Panc1 (cell line): ENCODE measurements at regions not wholly inside any gene's neighbourhood (a gene's known extent, or its start where the extent isn't known, plus 50 kb on each side); places are given as distances from the start of the nearest gene placed in this dataset.

Source experiments
- ATAC-seq: fragments of 200-7000 bp; cut with Tn5 transposase; 2 replicates; pipeline ENCODE4 v1.9.1; 2020; ENCODE audit warnings: mild to moderate bottlenecking, moderate library complexity
- BruUV-seq: library from RNA; stranded (reverse); fragments of 400-500 nt; replicated peaks from 2 replicates; lab custom pipeline; 2021; lab: Mats Ljungman, UMichigan
- CTCF ChIA-PET: fragments of 300-600 bp; sonication (Branson Sonifier 250); formaldehyde crosslinking; loops from one replicate; lab custom pipeline; 2022; ENCODE audit warnings: antibody characterized with exemption; lab: Charles Lee
- POLR2A ChIA-PET: fragments of 300-600 bp; sonication (Branson Sonifier 250); formaldehyde crosslinking; loops from one replicate; lab custom pipeline; 2022; ENCODE audit warnings: antibody characterized with exemption; lab: Charles Lee
- DNase-seq: peaks from one replicate; pipeline ENCODE4 v3.0.0-alpha.2; 2010; ENCODE audit warnings: low read depth, low spot score
- H3K27ac ChIP-seq: 2 replicates; pipeline ENCODE4 v1.5.1; 2011; ENCODE audit warnings: mild to moderate bottlenecking, low read length, inconsistent platforms
- H3K27me3 ChIP-seq: fragments of 200-500 bp; sonication (Bioruptor generic); 2 replicates; pipeline ENCODE4 v1.6.0; 2014; ENCODE audit warnings: low read length, inconsistent platforms; ENCODE audit not compliant: control insufficient read depth, insufficient read depth
- H3K36me3 ChIP-seq: fragments of 200-500 bp; sonication (Bioruptor generic); 2 replicates; pipeline ENCODE4 v1.5.1; 2014; ENCODE audit warnings: inconsistent platforms, mild to moderate bottlenecking, low read length, moderate library complexity; ENCODE audit not compliant: control insufficient read depth, insufficient read depth
- H3K4me1 ChIP-seq: 2 replicates; pipeline ENCODE4 v1.5.1; 2011; ENCODE audit warnings: inconsistent platforms, mild to moderate bottlenecking, low read length, moderate library complexity; ENCODE audit not compliant: control insufficient read depth, insufficient read depth
- H3K4me3 ChIP-seq, 2 experiments: 2 replicates each; pipeline ENCODE4 v1.5.1; 2011 to 2012; ENCODE audit warnings: low read depth in 2 of 2, low read length in 2 of 2, mild to moderate bottlenecking in 2 of 2, inconsistent platforms in 1 of 2, moderate library complexity in 1 of 2
- H3K9me3 ChIP-seq: fragments of 200-500 bp; sonication (Bioruptor generic); 2 replicates; pipeline ENCODE4 v1.5.1; 2014; ENCODE audit warnings: low read depth, mild to moderate bottlenecking, inconsistent platforms, low read length, moderate library complexity; ENCODE audit not compliant: control insufficient read depth, insufficient read depth
- POLR2AphosphoS5 ChIP-seq: IDR thresholded peaks from 2 replicates; pipeline ENCODE4 v1.6.1; 2012; ENCODE audit warnings: mild to moderate bottlenecking, low read depth, low read length, moderate library complexity
- SIN3A ChIP-seq: IDR thresholded peaks from 2 replicates; pipeline ENCODE4 v1.6.1; 2012; ENCODE audit warnings: low read depth, mild to moderate bottlenecking, low read length, moderate library complexity, borderline replicate concordance; ENCODE audit not compliant: insufficient read depth
- TCF7L2 ChIP-seq: IDR thresholded peaks from 2 replicates; pipeline ENCODE4 v1.6.1; 2011; ENCODE audit warnings: mild to moderate bottlenecking, low read depth, low read length, inconsistent platforms
- in situ Hi-C: cut with HindIII; loops from 2 replicates; pipeline ENCODE4 v1.10.0; 2016; ENCODE audit warnings: low sequenced_read_pairs, low pct_unique_long_range_greater_than_20kb
- intact Hi-C: fragments of 100-400 bp; cut with micrococcal nuclease; formaldehyde crosslinking; loops from one replicate; pipeline ENCODE4 v1.10.0; 2022; ENCODE audit not compliant: unreplicated experiment
- TF ChIP-seq, protein P1 (sequence below): fragments of 450-650 bp; IDR thresholded peaks from 2 replicates; pipeline ENCODE4 v1.5.1; 2017; ENCODE audit warnings: mild to moderate bottlenecking
- TF ChIP-seq, protein P2 (sequence below), 2 experiments: IDR thresholded peaks; 2 replicates each; pipeline ENCODE4 v1.6.1; 2011 to 2012; ENCODE audit warnings: low read depth in 2 of 2, control low read depth in 1 of 2, low read length in 1 of 2, mild to moderate bottlenecking in 1 of 2, moderate library complexity in 1 of 2; ENCODE audit not compliant: insufficient read depth in 1 of 2

DNA sequence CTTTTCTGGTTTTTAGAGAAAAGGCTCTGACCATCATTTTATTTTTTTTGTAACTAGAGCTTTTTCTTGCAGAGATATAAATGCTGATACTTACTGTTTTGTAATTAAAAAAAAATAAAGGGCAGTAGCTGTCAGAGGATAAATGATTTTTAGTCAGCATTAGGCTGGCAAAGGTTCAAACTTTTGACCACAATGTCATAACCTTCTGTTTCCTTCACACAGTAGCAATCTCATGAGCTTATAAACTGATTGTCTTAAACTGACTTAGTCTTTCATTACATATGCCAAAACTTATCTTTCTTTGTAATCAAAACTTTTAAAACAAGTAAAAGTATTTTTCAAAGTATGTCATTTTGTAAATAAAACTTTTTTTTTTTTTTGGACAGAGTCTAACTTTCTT is 841.9 kb downstream of the OTOL1 start:
- no TSS peak for BruUV-seq
- in situ Hi-C loops (no loop called here), intact Hi-C loops (no loop called here)
- TF ChIP-seq POLR2AphosphoS5 (no peak), SIN3A (no peak)
- TF ChIP-seq, protein P1, sequence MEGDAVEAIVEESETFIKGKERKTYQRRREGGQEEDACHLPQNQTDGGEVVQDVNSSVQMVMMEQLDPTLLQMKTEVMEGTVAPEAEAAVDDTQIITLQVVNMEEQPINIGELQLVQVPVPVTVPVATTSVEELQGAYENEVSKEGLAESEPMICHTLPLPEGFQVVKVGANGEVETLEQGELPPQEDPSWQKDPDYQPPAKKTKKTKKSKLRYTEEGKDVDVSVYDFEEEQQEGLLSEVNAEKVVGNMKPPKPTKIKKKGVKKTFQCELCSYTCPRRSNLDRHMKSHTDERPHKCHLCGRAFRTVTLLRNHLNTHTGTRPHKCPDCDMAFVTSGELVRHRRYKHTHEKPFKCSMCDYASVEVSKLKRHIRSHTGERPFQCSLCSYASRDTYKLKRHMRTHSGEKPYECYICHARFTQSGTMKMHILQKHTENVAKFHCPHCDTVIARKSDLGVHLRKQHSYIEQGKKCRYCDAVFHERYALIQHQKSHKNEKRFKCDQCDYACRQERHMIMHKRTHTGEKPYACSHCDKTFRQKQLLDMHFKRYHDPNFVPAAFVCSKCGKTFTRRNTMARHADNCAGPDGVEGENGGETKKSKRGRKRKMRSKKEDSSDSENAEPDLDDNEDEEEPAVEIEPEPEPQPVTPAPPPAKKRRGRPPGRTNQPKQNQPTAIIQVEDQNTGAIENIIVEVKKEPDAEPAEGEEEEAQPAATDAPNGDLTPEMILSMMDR: no peak
- no peaks in the 10 kb centered on the region for H3K36me3 ChIP-seq
- ATAC-seq: no peak
- no peak overlapping the region for H3K4me3 ChIP-seq
- ChIA-PET CTCF (no interaction called here), POLR2A (no interaction called here)
- no peak overlapping the region for H3K27ac ChIP-seq
- H3K4me1 ChIP-seq: no peaks in the 10 kb centered on the region
- no peaks in the 10 kb centered on the region for H3K9me3 ChIP-seq
- no peaks in the 10 kb centered on the region for H3K27me3 ChIP-seq
- no peak for DNase-seq

DNA sequence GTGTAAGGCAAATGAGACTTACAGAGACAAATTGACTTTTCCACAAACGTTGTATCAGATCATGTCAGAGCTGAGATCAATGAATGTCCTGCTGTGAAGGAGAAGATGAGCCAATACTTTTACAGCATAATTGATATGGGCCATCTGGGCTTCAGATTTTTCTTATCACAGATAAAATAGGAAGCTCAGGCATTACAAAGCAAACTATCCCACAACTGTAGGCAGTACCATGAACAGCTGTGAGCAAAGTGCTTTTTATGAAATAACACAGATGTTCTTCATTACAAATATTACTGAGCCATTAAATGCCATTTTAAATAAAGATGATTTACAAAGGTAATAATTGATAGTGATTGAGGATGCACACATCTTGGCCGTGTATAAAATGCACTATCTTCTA is 852.3 kb downstream of the OTOL1 start:
- CTCF ChIA-PET: no interaction called here

More for the DNA sequence above, 852.3 kb downstream of the OTOL1 start:
- TF ChIP-seq, protein P2, sequence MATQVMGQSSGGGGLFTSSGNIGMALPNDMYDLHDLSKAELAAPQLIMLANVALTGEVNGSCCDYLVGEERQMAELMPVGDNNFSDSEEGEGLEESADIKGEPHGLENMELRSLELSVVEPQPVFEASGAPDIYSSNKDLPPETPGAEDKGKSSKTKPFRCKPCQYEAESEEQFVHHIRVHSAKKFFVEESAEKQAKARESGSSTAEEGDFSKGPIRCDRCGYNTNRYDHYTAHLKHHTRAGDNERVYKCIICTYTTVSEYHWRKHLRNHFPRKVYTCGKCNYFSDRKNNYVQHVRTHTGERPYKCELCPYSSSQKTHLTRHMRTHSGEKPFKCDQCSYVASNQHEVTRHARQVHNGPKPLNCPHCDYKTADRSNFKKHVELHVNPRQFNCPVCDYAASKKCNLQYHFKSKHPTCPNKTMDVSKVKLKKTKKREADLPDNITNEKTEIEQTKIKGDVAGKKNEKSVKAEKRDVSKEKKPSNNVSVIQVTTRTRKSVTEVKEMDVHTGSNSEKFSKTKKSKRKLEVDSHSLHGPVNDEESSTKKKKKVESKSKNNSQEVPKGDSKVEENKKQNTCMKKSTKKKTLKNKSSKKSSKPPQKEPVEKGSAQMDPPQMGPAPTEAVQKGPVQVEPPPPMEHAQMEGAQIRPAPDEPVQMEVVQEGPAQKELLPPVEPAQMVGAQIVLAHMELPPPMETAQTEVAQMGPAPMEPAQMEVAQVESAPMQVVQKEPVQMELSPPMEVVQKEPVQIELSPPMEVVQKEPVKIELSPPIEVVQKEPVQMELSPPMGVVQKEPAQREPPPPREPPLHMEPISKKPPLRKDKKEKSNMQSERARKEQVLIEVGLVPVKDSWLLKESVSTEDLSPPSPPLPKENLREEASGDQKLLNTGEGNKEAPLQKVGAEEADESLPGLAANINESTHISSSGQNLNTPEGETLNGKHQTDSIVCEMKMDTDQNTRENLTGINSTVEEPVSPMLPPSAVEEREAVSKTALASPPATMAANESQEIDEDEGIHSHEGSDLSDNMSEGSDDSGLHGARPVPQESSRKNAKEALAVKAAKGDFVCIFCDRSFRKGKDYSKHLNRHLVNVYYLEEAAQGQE (IDR thresholded peaks at IDR 0.05; ENCODE audit: insufficient read depth in 1 of 2, low read depth in 2 of 2, low read length in 1 of 2): no peak
- TF ChIP-seq POLR2AphosphoS5: no peak
- no peak for TF ChIP-seq TCF7L2
- TF ChIP-seq SIN3A: no peak
- TF ChIP-seq, protein P1: no peak
- Histone ChIP-seq H3K4me3 (no peak overlapping the region), H3K36me3 (no peaks in the 10 kb centered on the region), H3K27me3 (no peaks in the 10 kb centered on the region), H3K9me3 (no peaks in the 10 kb centered on the region), H3K27ac (no peak overlapping the region), H3K4me1 (no peaks in the 10 kb centered on the region)
- no peak for ATAC-seq
- intact Hi-C loops (no loop called here), in situ Hi-C loops (no loop called here)
- no TSS peak for BruUV-seq
- DNase-seq: no peak
- POLR2A ChIA-PET: no interaction called here
